GM23338 (cell line): ENCODE measurements at regions not wholly inside any gene's neighbourhood (a gene's known extent, or its start where the extent isn't known, plus 50 kb on each side); places are given as distances from the start of the nearest gene placed in this dataset.

Experiments used
- CREB1 ChIP-seq: fragments of 250-450 bp; sonication (Bioruptor Pico); IDR thresholded peaks from 2 replicates; pipeline ENCODE4 v1.5.0; 2020; ENCODE audit warnings: low read depth, mild to moderate bottlenecking, moderate library complexity
- JUNB ChIP-seq: IDR thresholded peaks from one replicate; pipeline ENCODE4 v1.6.1; 2016; ENCODE audit warnings: antibody characterized with exemption; ENCODE audit not compliant: unreplicated experiment
- REST ChIP-seq: IDR thresholded peaks from one replicate; pipeline ENCODE4 v1.6.1; 2018; ENCODE audit warnings: antibody characterized with exemption; ENCODE audit not compliant: unreplicated experiment
- STAT1 ChIP-seq: IDR thresholded peaks from one replicate; pipeline ENCODE4 v1.6.1; 2016; ENCODE audit warnings: antibody characterized with exemption; ENCODE audit not compliant: unreplicated experiment
- TF ChIP-seq, protein P1 (sequence below), 2 experiments: fragments of 200-600 bp in 1 of 2; sonication (generic) in 1 of 2; conservative IDR thresholded peaks; 2 replicates each; pipeline versions ENCODE4 v1.5.1 to v1.6.1; 2016 to 2017; ENCODE audit warnings: antibody characterized with exemption in 2 of 2, low read depth in 2 of 2, mild to moderate bottlenecking in 2 of 2, moderate library complexity in 1 of 2

GRCh38 chr4:182074139-182074538 lies 169.1 kb upstream of the TENM3 start:
- TF ChIP-seq, protein P1, sequence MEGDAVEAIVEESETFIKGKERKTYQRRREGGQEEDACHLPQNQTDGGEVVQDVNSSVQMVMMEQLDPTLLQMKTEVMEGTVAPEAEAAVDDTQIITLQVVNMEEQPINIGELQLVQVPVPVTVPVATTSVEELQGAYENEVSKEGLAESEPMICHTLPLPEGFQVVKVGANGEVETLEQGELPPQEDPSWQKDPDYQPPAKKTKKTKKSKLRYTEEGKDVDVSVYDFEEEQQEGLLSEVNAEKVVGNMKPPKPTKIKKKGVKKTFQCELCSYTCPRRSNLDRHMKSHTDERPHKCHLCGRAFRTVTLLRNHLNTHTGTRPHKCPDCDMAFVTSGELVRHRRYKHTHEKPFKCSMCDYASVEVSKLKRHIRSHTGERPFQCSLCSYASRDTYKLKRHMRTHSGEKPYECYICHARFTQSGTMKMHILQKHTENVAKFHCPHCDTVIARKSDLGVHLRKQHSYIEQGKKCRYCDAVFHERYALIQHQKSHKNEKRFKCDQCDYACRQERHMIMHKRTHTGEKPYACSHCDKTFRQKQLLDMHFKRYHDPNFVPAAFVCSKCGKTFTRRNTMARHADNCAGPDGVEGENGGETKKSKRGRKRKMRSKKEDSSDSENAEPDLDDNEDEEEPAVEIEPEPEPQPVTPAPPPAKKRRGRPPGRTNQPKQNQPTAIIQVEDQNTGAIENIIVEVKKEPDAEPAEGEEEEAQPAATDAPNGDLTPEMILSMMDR (conservative IDR thresholded peaks at IDR 0.05; ENCODE audit: low read depth in 2 of 2) = no peak
- TF ChIP-seq STAT1 (no peak), JUNB (no peak), CREB1 (no peak), REST (no peak)
